ENCODE measurements at regions not wholly inside any gene's neighbourhood (a gene's known extent, or its start where the extent isn't known, plus 50 kb on each side); places are given as distances from the start of the nearest gene placed in this dataset.

DNA sequence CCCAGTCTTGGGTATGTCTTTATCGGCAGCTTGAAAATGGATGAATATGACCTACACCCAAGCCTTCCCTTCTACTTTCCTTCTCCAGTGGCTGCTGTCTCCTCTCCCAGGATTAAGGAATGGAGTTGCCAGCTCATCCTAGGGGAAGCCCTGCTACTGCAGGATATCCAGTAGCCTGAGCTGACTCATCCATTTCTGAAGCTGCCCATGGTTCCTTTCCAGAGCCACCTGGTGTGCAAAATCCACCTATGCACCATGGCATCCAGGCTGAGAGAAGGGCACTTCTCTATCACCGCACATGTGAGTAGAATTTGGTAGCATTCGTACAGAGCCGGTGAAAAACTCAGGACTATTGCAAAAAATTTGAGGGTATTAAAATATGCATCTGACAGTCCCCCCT is 290.8 kb downstream of the YTHDC2 start:
- no peak for DNase-seq (ENCODE audit: low read depth)

DNA sequence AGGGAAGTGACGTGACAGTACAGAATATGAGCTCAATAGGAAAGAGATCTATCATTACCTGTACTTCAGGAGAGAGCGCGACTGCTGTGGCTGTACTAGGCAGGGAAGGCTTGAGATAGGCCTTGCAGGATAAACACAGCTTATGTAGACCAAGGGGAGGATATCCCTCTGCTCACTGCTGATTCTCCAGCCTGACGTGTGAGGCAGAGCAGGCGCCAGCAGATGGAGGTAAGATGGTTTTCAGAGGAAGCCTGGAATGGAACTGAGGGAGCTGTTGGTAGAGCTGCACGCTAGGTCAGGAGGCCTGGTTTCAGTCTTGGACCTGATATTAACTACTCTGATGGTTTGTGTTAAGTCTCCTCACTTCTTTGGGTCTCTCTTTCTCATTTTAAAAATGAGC is 291.4 kb downstream of the YTHDC2 start:
- DNase-seq (ENCODE audit: low read depth), result no peak

DNA sequence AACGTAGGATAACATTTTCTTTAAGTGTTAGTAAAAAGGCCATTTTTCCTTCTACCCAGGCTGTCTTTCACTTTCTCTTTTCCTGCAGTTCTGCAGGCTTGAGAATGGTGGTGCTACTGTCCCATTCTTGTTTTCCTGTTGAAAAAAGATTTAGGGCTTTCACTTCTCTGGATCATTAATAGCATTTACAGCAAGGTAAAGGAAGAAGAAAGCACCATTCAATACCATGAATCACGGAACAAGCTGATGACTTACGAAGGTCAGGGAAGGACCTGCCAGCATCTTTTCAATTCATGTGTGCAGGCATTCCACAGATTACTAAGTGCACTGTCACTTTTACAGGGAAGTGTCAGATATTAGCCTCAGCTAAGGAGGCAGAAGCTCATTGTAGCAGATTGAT is 292.8 kb downstream of the YTHDC2 start:
- no peak for DNase-seq (ENCODE audit: low read depth)

DNA sequence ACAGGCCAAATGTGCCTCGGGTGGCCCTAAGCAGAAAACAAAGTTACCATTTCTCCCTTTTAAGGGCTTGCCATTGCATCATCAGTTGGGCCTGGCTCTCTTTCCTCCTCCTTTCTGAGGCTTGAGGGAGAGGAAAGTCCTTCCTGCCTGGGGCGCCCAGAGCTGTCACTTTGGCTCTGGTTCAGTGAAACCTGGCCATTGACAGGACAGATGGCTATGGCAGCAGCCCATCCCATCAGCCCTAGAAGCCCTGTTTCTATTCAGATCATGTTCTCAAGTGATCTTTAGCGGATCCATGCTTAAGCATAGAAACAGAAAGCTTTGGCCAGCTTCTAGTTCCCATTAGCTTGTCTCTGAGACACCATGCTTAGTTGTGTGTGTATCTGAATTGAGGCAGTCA is 293.4 kb downstream of the YTHDC2 start:
- DNase-seq (ENCODE audit: low read depth), result no peak

DNA sequence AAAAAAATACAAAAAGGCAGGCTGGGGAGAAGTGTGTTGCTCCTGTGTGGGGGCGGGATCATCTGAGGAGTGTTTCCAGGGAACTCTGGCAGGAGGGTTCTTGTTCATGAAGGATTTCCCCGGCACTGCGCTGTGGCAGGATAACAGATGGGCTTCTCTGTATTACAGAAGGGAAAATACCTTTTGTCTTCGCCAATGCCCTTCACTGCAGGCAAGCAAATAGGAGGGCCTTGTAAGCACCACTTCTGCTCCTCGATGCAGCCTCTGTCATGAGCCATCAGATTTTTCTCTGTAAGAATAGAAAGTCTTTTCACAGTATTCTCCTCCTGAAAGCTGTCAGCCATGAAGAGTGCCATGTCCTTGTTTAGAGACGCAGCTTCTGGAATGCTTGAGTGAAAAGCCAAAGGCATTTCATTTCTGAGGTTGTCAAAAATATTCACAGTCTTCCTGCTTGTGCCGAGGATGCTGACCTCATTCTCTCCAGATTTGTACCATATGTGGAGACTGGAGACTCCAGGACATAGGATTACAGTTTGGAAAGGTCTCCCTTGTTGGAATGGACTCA is 294.0 kb downstream of the YTHDC2 start:
- DNase-seq (ENCODE audit: low read depth), result no peak

DNA sequence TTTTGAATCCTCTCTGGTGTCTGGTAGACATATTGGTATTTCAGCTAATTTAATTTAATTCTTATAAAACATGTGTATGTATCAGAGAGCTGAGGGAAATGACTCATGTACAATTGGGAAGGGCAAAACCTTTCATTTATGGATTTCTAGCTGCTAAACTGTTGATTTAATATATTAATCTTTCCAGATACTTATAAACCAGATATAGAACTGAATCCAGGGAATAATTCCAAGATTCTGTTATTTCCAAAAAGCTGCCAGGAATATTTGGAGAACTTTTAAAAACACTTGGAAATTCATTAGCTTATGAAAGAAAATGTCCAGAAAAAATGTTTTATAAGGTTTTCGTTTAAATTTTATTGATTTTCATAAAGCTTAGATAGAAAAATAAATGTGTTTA is 295.5 kb downstream of the YTHDC2 start:
- DNase-seq (ENCODE audit: low read depth), result no peak

DNA sequence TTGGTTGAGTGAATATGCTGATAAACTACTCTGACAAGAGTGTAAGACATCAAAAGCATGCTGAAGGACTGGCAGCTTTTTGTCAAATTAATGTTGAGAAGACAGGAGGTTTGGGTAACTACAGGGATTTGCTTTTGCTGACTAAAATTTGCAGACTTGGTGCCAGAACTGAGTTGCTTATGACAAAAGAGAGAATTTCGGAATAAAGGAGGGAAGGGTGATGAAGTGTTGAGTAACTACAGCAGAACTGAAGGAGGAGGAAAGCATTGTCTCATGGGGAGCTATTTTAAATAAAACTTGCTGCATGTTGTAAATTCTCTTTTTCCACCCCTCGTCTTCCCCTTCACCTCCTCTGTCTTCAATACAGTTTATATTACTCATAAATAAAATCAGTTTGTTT is 296.1 kb downstream of the YTHDC2 start:
- DNase-seq (ENCODE audit: low read depth), result no peak

DNA sequence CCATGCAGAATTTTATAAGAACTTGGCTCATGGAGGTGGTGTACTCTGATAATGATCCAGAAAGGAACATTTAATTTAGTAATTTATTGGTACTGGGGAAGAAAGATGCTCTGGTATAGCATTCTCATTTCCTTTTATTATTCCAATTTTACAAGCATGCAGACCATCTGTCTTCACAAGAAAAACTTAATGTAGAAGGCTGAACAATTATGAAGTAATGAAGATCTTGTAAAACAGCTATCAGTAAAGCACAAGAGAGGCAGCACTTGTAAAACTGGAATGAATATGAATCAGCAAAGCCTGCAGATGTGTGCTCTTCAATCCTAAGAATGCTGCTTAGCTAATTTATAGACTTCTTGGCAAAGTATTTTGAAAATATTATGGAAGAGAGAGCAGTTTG is 300.0 kb downstream of the YTHDC2 start:
- no peak for DNase-seq (ENCODE audit: low read depth)

DNA sequence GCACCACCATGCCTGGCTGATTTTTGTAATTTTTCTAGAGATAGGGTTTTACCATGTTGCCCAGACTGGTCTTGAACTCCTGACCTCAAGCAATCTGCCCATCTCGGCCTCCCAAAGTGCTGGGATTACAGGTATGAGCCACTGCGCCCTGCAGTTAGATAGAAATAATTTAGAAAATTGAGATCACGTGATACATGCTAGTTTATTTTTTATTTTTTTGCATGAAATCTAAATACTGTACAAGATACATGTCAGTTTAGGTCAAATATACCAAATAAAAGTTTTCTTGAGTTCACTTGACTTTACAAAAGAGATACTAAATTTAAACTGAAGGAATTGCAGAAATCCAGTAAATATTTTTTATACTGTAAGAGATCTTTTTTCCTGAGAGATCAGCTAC is 304.2 kb downstream of the YTHDC2 start:
- no peak for DNase-seq (ENCODE audit: low read depth)

DNA sequence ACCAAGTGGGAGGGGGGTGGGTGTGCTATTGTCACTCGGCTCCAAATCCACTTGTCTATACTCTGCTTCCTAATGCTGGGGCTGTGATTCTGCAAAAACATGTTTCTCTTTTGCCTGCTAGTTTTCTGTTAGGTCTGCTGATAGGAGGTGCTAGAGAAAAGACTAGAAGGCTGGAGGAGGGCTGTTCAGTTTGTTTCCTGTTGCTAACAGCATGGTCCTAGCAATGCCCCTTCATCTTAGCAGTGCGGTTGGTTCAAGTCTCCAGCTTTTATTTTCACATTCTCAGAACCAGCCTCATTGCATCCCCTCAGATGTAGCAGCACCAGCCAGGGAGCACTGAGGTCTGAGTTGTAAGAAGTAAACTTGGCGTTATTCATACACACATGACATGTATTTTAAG is 310.2 kb downstream of the YTHDC2 start:
- no peak for DNase-seq (ENCODE audit: low read depth)

DNA sequence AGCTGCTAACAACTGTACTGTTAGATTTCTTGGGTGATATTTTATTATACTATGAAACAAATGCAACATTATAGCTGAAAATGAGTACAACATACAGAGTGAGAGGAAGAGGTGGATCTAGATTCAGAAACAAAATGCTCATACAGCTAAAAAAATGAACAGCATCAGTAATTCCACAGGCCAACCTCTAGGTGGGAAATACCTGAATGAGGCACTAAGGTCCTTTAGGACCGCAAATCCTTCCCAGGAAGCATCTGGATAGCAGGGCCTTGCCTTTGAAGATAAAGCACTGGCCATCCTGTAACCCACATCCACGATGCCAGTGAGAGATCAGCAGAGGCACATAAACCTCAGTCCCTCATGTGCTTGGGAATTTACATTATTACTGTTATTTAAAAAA is 310.8 kb downstream of the YTHDC2 start:
- no peak for DNase-seq (ENCODE audit: low read depth)

DNA sequence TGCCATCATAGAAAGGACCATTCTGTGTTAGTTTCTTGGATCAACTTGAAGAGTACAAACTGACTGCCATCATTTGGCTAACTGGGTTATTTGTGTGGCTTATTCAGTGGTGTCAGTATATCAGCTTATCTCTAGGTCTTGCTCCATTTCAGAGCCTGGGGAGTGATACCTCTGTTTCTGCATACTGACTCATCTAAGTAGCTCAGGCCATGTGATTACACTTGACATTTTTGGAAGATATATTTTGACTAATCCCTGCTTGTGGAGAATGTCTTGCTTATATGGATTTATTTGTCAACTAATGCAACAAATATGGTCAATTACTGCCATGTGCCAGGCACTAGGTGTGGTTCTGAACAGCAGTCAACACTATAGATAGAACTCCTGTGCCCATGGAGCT is 311.7 kb downstream of the YTHDC2 start:
- no peak for DNase-seq (ENCODE audit: low read depth)

DNA sequence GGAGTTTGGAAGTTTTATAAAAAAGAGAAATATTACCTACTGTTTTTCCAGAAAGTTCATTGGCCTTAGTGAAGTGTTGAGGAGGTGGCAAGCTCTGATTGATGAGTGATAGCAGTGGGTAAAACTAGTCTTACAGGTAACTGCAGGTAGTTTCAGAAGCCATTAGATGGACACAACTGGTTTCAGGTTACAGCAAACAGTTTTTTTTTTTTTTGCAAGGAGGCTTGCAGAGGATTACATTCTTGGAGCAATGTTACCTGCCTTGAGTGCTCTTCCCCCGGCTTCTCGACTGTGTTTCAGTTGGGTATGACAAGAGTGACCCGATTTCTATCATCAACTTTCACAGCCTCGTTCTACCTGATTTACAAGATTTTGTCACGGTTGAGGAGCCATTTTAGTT is 333.4 kb downstream of the YTHDC2 start:
- no peak for DNase-seq (ENCODE audit: low read depth)

DNA sequence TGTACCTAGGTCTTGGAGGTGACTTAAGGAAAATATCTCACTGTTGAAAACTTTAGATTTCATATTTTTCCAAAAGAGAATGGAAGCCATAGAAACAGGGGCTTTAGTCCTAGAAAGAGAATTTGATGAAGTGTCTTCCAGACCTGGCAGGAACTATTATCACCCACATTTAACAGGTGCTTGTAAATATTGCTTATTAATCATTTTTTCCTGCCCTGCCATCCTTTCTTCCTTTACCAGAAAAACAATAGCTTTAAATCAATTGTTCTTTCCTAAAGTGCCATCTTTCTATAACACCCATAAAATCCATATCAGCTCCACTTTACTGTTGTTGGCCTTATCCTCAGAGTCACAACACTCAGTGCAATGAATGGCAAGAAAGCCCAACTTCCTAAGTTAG is 350.9 kb downstream of the YTHDC2 start:
- DNase-seq (ENCODE audit: low read depth), result no peak

DNA sequence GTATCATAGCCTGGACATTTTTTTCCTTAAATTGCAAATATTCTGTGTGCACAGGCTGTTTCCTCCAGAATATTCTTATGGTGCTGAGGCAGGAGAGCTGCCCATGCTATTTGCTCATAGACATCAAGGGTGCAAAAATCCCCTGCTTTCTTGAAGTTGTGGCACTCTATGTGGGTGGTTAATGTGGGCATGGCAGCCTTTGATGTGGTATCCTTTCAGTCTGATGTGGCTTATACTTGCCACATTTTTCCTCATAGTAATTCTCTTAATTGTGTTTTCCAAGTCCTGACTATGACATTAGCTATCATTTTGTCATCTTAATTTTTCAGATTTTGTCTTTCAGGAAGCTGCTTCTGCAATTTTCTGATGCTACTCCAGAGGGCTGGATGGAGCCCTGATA is 353.3 kb downstream of the YTHDC2 start:
- no peak for DNase-seq (ENCODE audit: low read depth)

DNA sequence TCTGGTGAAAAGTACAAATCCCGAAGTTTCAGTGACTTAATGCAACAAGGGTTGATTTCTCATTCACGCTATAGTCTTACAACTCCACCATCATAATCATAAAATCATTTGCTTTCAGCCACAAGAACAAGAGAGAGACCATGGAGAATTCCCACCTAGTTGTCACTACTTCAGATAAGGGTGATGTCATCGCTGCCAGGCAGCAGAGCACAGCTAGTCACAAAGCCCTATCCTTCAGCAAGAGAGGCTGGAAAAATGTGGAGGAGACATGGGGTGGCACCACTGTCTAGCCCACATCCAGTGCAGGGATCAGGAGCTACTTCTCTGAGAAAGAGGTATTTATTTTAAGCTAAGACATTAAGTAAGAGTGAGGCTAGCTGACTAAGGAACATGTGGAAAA is 356.1 kb downstream of the YTHDC2 start:
- no peak for DNase-seq (ENCODE audit: low read depth)

DNA sequence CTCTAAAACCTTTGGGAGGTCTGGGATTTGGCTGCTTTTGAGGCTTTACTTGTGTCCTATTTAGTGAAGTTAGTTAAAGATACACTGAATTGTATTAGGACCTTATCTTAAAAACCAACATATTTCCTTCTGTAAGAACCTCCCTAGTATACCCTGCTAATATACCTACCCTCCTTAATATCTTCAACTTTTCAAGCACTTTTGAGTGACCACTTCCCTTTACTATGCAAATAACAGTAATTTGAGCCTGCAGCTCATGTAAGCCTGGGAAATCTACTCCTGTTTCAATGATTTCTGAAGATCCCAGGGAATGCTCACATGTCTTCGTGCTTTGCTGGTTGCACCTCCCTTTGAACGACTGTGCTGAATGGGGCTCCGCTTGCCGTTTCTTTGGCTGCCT is 358.5 kb downstream of the YTHDC2 start:
- DNase-seq (ENCODE audit: low read depth), result no peak

DNA sequence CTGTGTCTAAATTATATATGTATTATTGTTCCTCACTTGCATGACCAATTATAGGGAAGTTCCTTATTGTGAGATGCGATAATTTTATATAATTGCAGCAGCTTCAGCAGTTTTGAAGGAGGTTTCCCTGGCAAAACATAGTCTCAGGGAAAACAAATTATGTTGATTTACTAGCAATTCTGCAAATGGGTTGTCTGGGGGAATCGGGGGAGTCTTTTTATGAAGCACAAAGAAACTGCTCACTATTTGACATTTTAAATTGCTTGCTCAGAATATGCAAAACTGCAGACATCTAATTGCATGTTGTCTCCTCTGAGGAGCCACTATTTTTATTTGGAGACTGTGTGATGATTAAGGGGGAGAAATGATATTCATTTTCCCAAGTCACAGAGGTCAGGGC is 361.6 kb downstream of the YTHDC2 start:
- no peak for DNase-seq (ENCODE audit: low read depth)

DNA sequence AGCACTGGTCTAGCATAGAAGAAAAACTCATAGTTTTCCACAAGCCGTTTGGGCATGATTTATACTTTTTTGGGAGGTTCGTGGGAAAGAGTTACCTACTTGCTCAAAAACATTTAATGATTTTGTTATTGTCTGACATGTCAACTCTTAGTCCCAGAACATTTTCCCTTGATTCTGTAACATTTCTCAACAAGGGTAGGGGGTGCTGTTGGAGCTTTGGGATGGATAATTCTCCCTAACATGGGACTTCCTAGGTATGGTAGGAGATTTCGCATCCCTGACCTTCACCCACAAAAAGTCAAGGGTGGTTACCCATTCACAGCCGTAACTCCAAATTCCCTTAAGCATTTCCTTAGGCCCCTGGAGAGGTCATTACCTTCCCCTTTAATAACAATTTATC is 378.0 kb downstream of the YTHDC2 start:
- no peak for DNase-seq (ENCODE audit: low read depth)

DNA sequence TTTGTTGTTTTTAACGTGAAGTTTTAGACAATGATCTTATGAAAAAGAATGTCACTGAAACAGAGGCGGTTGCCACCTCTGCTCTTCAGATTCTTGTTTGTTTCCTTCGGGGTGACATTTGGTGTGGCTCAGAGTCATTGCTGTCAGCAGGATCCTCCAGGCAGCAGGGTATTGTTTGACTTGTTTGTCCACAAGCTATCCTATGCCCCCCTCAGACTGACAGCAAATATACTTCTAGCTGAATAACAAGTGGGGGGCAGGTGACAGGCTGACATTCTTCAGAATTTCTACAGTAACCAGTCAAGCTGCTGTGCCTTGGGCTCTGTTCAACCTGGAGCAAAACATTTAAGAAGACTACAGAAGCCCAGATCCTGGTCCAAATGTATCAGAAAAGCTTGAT is 383.3 kb downstream of the YTHDC2 start:
- DNase-seq (ENCODE audit: low read depth), result no peak

DNA sequence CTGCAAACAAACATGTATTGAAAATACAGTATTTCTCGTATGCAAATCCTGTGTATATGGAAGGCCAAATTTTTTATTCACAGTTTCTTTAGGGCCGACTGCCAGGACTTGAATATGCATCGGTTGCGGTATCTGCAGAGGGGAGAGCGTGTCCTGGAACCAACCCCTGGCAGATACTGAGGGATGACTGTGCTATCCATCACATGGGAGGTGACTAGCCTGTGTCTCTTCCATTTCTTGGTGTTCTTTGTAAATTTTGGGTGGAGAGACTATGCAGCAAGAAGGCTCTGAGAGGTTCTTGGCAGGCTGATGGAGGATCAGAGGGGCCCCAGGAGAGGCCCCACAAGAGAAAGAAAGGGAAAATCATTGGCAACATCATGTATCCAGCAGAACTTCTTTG is 384.3 kb downstream of the YTHDC2 start:
- DNase-seq (ENCODE audit: low read depth), result no peak

DNA sequence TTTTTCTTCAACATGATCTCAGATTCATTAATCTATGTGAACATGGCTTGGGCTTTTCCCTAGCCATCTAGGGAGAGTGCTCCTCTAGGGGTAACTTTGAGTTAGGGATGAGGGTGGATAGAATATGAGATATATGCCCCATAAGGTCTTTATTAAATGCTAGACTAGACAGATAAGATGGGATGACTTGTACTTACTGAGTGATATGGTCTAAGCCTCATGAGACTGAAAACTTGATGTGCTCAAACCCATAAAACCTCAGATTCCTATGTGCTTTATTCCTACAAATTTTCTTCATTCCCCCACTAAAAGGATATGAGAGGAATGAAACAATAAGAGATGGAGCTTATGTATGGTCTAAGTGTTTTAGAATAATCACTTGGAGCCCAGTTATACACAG is 386.6 kb downstream of the YTHDC2 start:
- no peak for DNase-seq (ENCODE audit: low read depth)

DNA sequence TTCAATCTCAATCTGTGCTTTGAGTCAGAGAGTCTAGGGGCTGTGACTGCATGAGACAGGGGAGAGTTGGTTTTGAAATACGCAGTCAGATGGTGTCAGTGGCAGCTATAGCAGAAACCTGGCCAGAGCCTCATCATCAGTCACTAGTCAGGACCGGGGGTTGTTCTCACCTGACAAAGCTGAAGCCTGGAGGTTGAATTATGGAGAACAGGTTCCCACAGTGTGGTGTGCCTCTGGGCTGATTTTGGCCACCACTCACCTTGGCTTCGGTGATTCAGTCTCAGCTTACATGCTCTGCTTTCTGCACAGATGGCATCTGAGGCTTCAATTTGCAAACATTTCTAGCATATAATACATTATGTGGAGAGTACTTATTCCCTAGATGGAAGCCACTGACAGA is 387.3 kb downstream of the YTHDC2 start:
- DNase-seq (ENCODE audit: low read depth), result no peak

DNA sequence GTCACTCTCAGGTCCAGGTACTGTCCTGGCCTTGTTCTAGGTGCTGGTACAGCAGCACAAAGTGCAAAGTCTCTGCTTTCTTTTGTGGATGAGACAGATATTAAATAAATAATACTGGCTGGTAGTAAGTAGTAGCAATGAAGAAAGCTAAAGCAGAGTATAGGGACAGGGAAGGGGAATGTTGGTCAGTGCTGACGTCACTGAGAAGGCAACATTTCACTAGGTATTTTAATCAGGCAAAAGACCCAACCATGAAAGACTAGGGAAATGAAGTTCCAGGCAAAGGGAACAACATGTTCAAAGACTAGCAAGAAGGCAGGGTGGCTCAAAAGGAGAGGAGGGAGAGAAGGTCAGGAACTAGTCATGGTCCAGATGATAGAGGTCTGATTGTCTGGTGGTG is 388.2 kb downstream of the YTHDC2 start:
- DNase-seq (ENCODE audit: low read depth), result no peak

All from non-pigmented ciliary epithelial cell (primary cell).